Spleen (tissue), 7 donors: ENCODE measurements at regions not wholly inside any gene's neighbourhood (a gene's known extent, or its start where the extent isn't known, plus 50 kb on each side); places are given as distances from the start of the nearest gene placed in this dataset.

Experiments
- CTCF ChIP-seq, 11 experiments: fragments of 200-600 bp in 7 of 11; fragments of 450-650 bp in 4 of 11; sonication (generic) in 4 of 11; IDR thresholded peaks in 8 of 11; conservative IDR thresholded peaks in 3 of 11; 1 replicate in 7 of 11; 2 replicates in 4 of 11; pipeline versions ENCODE4 v1.4.0 to v1.8.0; 2016 to 2021; ENCODE audit warnings: antibody characterized with exemption in 11 of 11, inconsistent platforms in 4 of 11, mild to moderate bottlenecking in 1 of 11
- POLR2A ChIP-seq, 3 donors: fragments of 450-650 bp; IDR thresholded peaks; one replicate each; pipeline ENCODE4 v1.5.1; 2017; ENCODE audit warnings: antibody characterized with exemption in 3 of 3, mild to moderate bottlenecking in 1 of 3
- donor health status: DM: no; HTN: no; CAD: no; lungs with moderate emphysema.
- donor health status: DM: no; HTN: no; CAD: no.
- donor health status: DM: no; HTN: no; CAD: no.

GRCh38 chr12:89280833-89281538 is 71.3 kb downstream of the DUSP6 start:
- no peak for TF ChIP-seq CTCF (IDR thresholded peaks at IDR 0.05 in 8 of 11, conservative IDR thresholded peaks at IDR 0.05 in 3 of 11)
- TF ChIP-seq POLR2A (IDR thresholded peaks at IDR 0.05): no peak
